DOHH2 (cell line): ENCODE measurements at regions not wholly inside any gene's neighbourhood (a gene's known extent, or its start where the extent isn't known, plus 50 kb on each side); places are given as distances from the start of the nearest gene placed in this dataset.

Source experiments
- CTCF ChIP-seq: fragments of 200-600 bp; sonication (generic); IDR thresholded peaks from one replicate; pipeline ENCODE4 v1.5.1; 2014; ENCODE audit warnings: antibody characterized with exemption, mild to moderate bottlenecking, low read depth, low read length; ENCODE audit not compliant: poor library complexity, severe bottlenecking
- EZH2phosphoT487 ChIP-seq: fragments of 200-600 bp; sonication (generic); IDR thresholded peaks from 2 replicates; pipeline ENCODE4 v1.6.1; 2017; ENCODE audit warnings: borderline replicate concordance, mild to moderate bottlenecking, antibody characterized with exemption, low read length, moderate library complexity, mixed read lengths

- no peak for TF ChIP-seq CTCF
- no peak for TF ChIP-seq EZH2phosphoT487
Observed at GRCh38 chr16:11408216-11408615, 63.0 kb downstream of the RMI2 start.
